Gastroesophageal sphincter (tissue), 4 donors: ENCODE measurements at regions not wholly inside any gene's neighbourhood (a gene's known extent, or its start where the extent isn't known, plus 50 kb on each side); places are given as distances from the start of the nearest gene placed in this dataset.

ENCODE experiments used
- ATAC-seq: fragments of 150-250 bp; one replicate; pipeline ENCODE4 v1.9.1; 2016; ENCODE audit warnings: mild to moderate bottlenecking, moderate library complexity
- H3K27ac ChIP-seq, 4 donors: fragments of 200-600 bp; sonication (generic) in 3 of 4; 1 replicate in 3 of 4; 2 replicates in 1 of 4; pipeline ENCODE4 v1.5.1; 2016 to 2019
- H3K27me3 ChIP-seq: fragments of 200-600 bp; sonication (generic); one replicate; pipeline ENCODE4 v1.5.1; 2019
- H3K36me3 ChIP-seq, 2 donors: fragments of 200-600 bp; sonication (generic); one replicate each; pipeline ENCODE4 v1.5.1; 2019; ENCODE audit warnings: control low read depth in 1 of 2
- H3K4me1 ChIP-seq, 3 donors: fragments of 200-600 bp; sonication (generic); 1 replicate in 2 of 3; 2 replicates in 1 of 3; pipeline ENCODE4 v1.5.1; 2016 to 2019; ENCODE audit warnings: control low read depth in 2 of 3
- H3K4me3 ChIP-seq, 2 donors: fragments of 200-600 bp; sonication (generic); one replicate each; pipeline ENCODE4 v1.5.1; 2019; ENCODE audit warnings: mild to moderate bottlenecking in 1 of 2, moderate library complexity in 1 of 2
- H3K9me3 ChIP-seq, 3 donors: fragments of 200-600 bp; sonication (generic); one replicate each; pipeline ENCODE4 v1.5.1; 2017 to 2019; ENCODE audit warnings: control low read depth in 2 of 3
- EP300 ChIP-seq: sonication (generic); formaldehyde crosslinking; IDR thresholded peaks from one replicate; pipeline ENCODE4 v1.6.1; 2017; ENCODE audit warnings: antibody characterized with exemption, mild to moderate bottlenecking
- POLR2A ChIP-seq, 2 donors: fragments of 450-650 bp; IDR thresholded peaks; one replicate each; pipeline ENCODE4 v1.6.1; 2017; ENCODE audit warnings: antibody characterized with exemption in 2 of 2, mild to moderate bottlenecking in 2 of 2, moderate library complexity in 1 of 2
- POLR2AphosphoS5 ChIP-seq: sonication (generic); formaldehyde crosslinking; IDR thresholded peaks from one replicate; pipeline ENCODE4 v1.6.1; 2017; ENCODE audit warnings: antibody characterized with exemption
- WGBS, 2 donors: methylation state at CpG; one replicate each; pipeline ENCODE4 v1.1.5; 2018; ENCODE audit warnings: low coverage in 1 of 2; 5-methylcytosine and 5-hydroxymethylcytosine counted together
- TF ChIP-seq, protein P1 (sequence below), 4 experiments: fragments of 200-600 bp in 2 of 4; fragments of 450-650 bp in 2 of 4; sonication (generic) in 1 of 4; IDR thresholded peaks; one replicate each; pipeline ENCODE4 v1.5.1; 2017 to 2019; ENCODE audit warnings: antibody characterized with exemption in 4 of 4, mild to moderate bottlenecking in 2 of 4, moderate library complexity in 2 of 4

GRCh38 chr18:2423761-2424160, 147.5 kb downstream of the METTL4 start:
- Histone ChIP-seq H3K36me3 (no peaks in the 10 kb centered on the region), H3K4me1 (no peaks in the 10 kb centered on the region), H3K27ac (no peak overlapping the region), H3K4me3 (no peak overlapping the region), H3K27me3 (no peaks in the 10 kb centered on the region), H3K9me3 (peaks cover 0 to 1% (median 0%) of the 10 kb centered on the region in 3 donors)
- ATAC-seq, result no peak
- 41 to 90% methylated on average over 4 to 5 of the region's 5 CpGs for WGBS, 2 donors
- TF ChIP-seq, protein P1, sequence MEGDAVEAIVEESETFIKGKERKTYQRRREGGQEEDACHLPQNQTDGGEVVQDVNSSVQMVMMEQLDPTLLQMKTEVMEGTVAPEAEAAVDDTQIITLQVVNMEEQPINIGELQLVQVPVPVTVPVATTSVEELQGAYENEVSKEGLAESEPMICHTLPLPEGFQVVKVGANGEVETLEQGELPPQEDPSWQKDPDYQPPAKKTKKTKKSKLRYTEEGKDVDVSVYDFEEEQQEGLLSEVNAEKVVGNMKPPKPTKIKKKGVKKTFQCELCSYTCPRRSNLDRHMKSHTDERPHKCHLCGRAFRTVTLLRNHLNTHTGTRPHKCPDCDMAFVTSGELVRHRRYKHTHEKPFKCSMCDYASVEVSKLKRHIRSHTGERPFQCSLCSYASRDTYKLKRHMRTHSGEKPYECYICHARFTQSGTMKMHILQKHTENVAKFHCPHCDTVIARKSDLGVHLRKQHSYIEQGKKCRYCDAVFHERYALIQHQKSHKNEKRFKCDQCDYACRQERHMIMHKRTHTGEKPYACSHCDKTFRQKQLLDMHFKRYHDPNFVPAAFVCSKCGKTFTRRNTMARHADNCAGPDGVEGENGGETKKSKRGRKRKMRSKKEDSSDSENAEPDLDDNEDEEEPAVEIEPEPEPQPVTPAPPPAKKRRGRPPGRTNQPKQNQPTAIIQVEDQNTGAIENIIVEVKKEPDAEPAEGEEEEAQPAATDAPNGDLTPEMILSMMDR (IDR thresholded peaks at IDR 0.05), result no peak
- TF ChIP-seq POLR2AphosphoS5 (no peak), EP300 (no peak), POLR2A (IDR thresholded peaks at IDR 0.05) (no peak)

DNA sequence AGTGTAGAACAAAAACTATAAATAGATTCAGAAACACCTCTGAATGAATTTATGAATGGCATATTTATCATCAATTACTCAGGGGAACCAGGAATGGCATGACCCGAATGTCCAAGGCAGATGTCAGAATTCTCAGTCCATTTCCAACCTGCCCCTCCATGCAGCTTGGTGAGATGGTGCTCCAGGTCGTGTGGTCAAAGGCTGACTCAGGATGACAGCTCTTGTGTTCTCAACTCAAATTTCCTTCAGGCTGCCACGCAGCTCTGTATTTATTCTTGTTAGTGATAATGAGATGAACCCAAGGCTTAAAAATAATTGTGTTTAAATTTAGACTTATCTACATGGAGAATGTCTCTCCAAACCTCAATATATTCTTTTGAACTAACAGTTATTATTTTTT, 146.9 kb downstream of the METTL4 start:
- 51 to 77% methylated on average over 3 of the region's 3 CpGs for WGBS, 2 donors
- H3K27me3 ChIP-seq, result no peaks in the 10 kb centered on the region
- TF ChIP-seq, protein P1 (IDR thresholded peaks at IDR 0.05), result no peak
- TF ChIP-seq POLR2A (IDR thresholded peaks at IDR 0.05) (no peak), EP300 (no peak), POLR2AphosphoS5 (no peak)

GRCh38 chr18:2425426-2426317, 145.6 kb downstream of the METTL4 start:
- TF ChIP-seq, protein P1 (IDR thresholded peaks at IDR 0.05), result no peak
- TF ChIP-seq EP300 (no peak), POLR2A (IDR thresholded peaks at IDR 0.05) (no peak), POLR2AphosphoS5 (no peak)
- H3K9me3 ChIP-seq, result peaks cover 0 to 18% (median 0%) of the 10 kb centered on the region in 3 donors
- H3K4me3 ChIP-seq, result no peak overlapping the region
- no peak overlapping the region for H3K27ac ChIP-seq
- no peaks in the 10 kb centered on the region for H3K27me3 ChIP-seq
- WGBS, 2 donors, result 65 to 70% methylated on average over 4 of the region's 4 CpGs
- no peaks in the 10 kb centered on the region for H3K36me3 ChIP-seq
- H3K4me1 ChIP-seq, result no peaks in the 10 kb centered on the region
- ATAC-seq, result no peak

More for the DNA sequence above, 146.9 kb downstream of the METTL4 start:
- no peaks in the 10 kb centered on the region for H3K4me1 ChIP-seq
- H3K9me3 ChIP-seq, result peaks cover 0 to 8% (median 0%) of the 10 kb centered on the region in 3 donors
- no peaks in the 10 kb centered on the region for H3K36me3 ChIP-seq
- no peak for ATAC-seq
- no peak overlapping the region for H3K4me3 ChIP-seq
- no peak overlapping the region for H3K27ac ChIP-seq

DNA sequence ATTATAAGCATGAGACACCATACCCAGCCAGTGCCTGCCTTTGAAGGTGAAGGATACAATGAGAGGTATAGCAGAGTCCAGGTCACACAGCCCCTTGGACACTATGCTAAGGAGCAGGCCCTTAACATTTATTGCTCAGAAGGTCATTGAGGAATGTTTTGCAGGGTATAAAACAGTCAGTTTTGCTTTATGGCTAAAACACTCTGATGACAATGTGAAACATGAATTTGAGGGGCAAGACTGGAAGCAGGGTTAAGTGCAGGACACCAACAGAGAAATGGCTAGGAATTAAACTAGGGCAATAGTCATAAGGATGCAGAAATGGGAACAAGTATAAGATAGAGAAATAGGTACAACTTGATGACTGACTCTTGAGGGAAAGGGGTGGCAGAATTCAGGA, 141.1 kb downstream of the METTL4 start:
- no peak for ATAC-seq
- no peaks in the 10 kb centered on the region for H3K36me3 ChIP-seq
- no peak overlapping the region for H3K4me3 ChIP-seq
- H3K9me3 ChIP-seq, result peaks cover 0 to 18% (median 0%) of the 10 kb centered on the region in 3 donors
- TF ChIP-seq EP300, result no peak
- no peaks in the 10 kb centered on the region for H3K27me3 ChIP-seq
- no peak overlapping the region for H3K27ac ChIP-seq
- H3K4me1 ChIP-seq, result no peaks in the 10 kb centered on the region

GRCh38 chr18:2431806-2432205, 139.5 kb downstream of the METTL4 start:
- TF ChIP-seq POLR2A (IDR thresholded peaks at IDR 0.05) (no peak), EP300 (no peak), POLR2AphosphoS5 (no peak)
- TF ChIP-seq, protein P1 (IDR thresholded peaks at IDR 0.05), result no peak
- Histone ChIP-seq H3K27ac (no peak overlapping the region), H3K4me3 (no peak overlapping the region), H3K27me3 (no peaks in the 10 kb centered on the region), H3K36me3 (no peaks in the 10 kb centered on the region), H3K4me1 (no peaks in the 10 kb centered on the region), H3K9me3 (peaks cover 0 to 18% (median 0%) of the 10 kb centered on the region in 3 donors)
- 86 to 97% methylated on average over 2 of the region's 2 CpGs for WGBS, 2 donors
- ATAC-seq, result no peak
